ENCODE measurements at regions not wholly inside any gene's neighbourhood (a gene's known extent, or its start where the extent isn't known, plus 50 kb on each side); places are given as distances from the start of the nearest gene placed in this dataset.

- Mint-ChIP-seq H3K36me3 (peaks cover 53% of the 10 kb centered on the region), H3K27me3 (ENCODE audit: low read depth) (peaks cover 27% of the 10 kb centered on the region), H3K9me3 (peaks cover 58% of the 10 kb centered on the region), H3K4me3 (no peak overlapping the region), H3K27ac (no peak overlapping the region), H3K4me1 (peaks cover 5% of the 10 kb centered on the region)
- DNase-seq (ENCODE audit: low spot score) (peak; percentile 10), ATAC-seq (peak; percentile 43)
- TF ChIP-seq RORB (CRISPR knock-in tag; IDR thresholded peaks at IDR 0.05) (no peak), HMGXB4 (CRISPR knock-in tag; IDR thresholded peaks at IDR 0.05) (no peak), NR3C1 (CRISPR knock-in tag; conservative IDR thresholded peaks at IDR 0.05; ENCODE audit: low read depth) (no peak), PRRX2 (CRISPR knock-in tag; IDR thresholded peaks at IDR 0.05) (no peak), CBFB (CRISPR knock-in tag; IDR thresholded peaks at IDR 0.05; ENCODE audit: low read depth) (no peak), FOXP4 (CRISPR knock-in tag; IDR thresholded peaks at IDR 0.05) (no peak), ESRRA (CRISPR knock-in tag; IDR thresholded peaks at IDR 0.05; ENCODE audit: borderline replicate concordance) (no peak), EMX1 (CRISPR knock-in tag; IDR thresholded peaks at IDR 0.05) (no peak), PREB (CRISPR knock-in tag; IDR thresholded peaks at IDR 0.05; ENCODE audit: borderline replicate concordance) (no peak), ETV6 (CRISPR knock-in tag; IDR thresholded peaks at IDR 0.05) (no peak), ZNF317 (CRISPR knock-in tag; IDR thresholded peaks at IDR 0.05; ENCODE audit: borderline replicate concordance, low read depth) (no peak), HMGA2 (CRISPR knock-in tag; IDR thresholded peaks at IDR 0.05) (no peak), ZNF232 (CRISPR knock-in tag; IDR thresholded peaks at IDR 0.05) (no peak), GABPB1 (CRISPR knock-in tag; IDR thresholded peaks at IDR 0.05) (no peak), NR1H2 (CRISPR knock-in tag; IDR thresholded peaks at IDR 0.05) (no peak)
- TF ChIP-seq, protein P1, sequence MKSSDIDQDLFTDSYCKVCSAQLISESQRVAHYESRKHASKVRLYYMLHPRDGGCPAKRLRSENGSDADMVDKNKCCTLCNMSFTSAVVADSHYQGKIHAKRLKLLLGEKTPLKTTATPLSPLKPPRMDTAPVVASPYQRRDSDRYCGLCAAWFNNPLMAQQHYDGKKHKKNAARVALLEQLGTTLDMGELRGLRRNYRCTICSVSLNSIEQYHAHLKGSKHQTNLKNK (CRISPR knock-in tag; IDR thresholded peaks at IDR 0.05): no peak
- TF ChIP-seq, protein P2, sequence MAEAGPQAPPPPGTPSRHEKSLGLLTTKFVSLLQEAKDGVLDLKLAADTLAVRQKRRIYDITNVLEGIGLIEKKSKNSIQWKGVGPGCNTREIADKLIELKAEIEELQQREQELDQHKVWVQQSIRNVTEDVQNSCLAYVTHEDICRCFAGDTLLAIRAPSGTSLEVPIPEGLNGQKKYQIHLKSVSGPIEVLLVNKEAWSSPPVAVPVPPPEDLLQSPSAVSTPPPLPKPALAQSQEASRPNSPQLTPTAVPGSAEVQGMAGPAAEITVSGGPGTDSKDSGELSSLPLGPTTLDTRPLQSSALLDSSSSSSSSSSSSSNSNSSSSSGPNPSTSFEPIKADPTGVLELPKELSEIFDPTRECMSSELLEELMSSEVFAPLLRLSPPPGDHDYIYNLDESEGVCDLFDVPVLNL (CRISPR knock-in tag; IDR thresholded peaks at IDR 0.05; ENCODE audit: borderline replicate concordance, low read depth): no peak
- POLR2A ChIA-PET: no interaction called here
- CTCF ChIA-PET: no interaction called here
Measured at GRCh38 chr1:13996334-13996733, 296.3 kb downstream of the PRDM2 start.

DNA sequence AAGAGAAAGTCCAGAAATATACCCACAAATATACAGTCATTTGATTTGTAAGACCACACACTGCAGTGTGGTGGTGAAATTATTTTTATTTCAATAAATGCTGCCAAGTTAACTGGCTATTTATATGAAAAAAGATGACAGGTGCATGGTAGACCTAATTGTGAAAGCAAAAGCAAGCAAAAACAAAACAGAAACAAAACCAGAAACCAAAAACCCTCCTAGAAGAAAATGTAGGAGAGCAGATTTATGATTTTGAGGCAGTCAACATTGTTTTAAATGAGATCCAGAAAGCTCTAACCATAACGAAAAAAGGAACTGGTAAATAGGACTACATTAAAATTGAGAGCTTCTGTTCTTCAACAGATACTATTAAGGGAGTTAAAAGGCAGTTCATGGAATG lies 303.6 kb downstream of the PRDM2 start:
- no peak overlapping the region for H3K27ac Mint-ChIP-seq
- no peak for TF ChIP-seq SP1 (CRISPR knock-in tag; conservative IDR thresholded peaks at IDR 0.05)
- no peak for TF ChIP-seq JAZF1 (CRISPR knock-in tag; IDR thresholded peaks at IDR 0.05)
- TF ChIP-seq CREB1 (CRISPR knock-in tag; IDR thresholded peaks at IDR 0.05): no peak
- TF ChIP-seq SOX15 (CRISPR knock-in tag; IDR thresholded peaks at IDR 0.05): no peak
- TF ChIP-seq, protein P3, sequence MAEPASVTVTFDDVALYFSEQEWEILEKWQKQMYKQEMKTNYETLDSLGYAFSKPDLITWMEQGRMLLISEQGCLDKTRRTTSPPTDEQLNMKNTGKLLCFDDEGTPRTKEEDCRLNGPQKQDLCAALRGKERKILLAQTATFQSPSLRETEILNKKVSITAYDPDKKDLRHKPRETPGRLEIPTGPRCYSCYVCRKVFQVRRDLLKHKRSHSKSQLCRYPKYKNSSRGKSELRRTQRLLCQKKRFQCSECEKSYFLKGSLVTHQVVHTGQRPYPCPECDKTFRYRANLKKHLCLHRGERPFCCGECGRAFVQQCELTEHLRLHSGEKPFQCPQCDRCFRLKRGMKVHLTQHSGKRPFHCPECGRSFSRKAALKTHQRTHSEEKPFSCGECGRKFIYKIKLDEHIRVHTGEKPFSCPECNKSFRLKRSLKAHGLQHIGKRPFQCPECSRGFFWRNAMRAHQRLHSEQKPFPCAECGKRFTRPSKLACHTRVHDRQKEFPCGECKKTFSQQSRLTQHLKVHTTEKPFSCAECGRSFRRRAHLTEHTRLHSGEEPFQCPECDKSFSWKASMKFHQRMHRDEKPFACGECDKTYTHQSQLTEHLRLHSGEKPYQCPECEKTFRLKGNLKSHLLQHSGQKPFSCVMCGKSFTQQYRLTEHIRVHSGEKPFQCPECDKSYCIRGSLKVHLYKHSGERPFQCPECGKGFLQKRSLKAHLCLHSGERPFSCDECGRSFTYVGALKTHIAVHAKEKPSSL (CRISPR knock-in tag; conservative IDR thresholded peaks at IDR 0.05): no peak
- no peak for TF ChIP-seq GRHL2 (CRISPR knock-in tag; IDR thresholded peaks at IDR 0.05; ENCODE audit: insufficient replicate concordance, severe bottlenecking)
- no peaks in the 10 kb centered on the region for H3K4me1 Mint-ChIP-seq
- peaks cover 57% of the 10 kb centered on the region for H3K9me3 Mint-ChIP-seq
- no peak overlapping the region for H3K4me3 Mint-ChIP-seq
- DNase-seq (ENCODE audit: low spot score): no peak
- ATAC-seq: no peak
- H3K27me3 Mint-ChIP-seq (ENCODE audit: low read depth): peaks cover 21% of the 10 kb centered on the region
- peaks cover 34% of the 10 kb centered on the region for H3K36me3 Mint-ChIP-seq
- ChIA-PET CTCF (no interaction called here), POLR2A (no interaction called here)
